ENCODE measurements at regions not wholly inside any gene's neighbourhood (a gene's known extent, or its start where the extent isn't known, plus 50 kb on each side); places are given as distances from the start of the nearest gene placed in this dataset.
"Not testable (repeated sequence)": the region's sequence is repeated elsewhere in the genome, so short reads cannot be mapped to it uniquely, and the experiment has no call there.

- no peak for DNase-seq
These were observed 374.1 kb upstream of the CITED2 start for GRCh38 chr6:139748353-139749146.

GRCh38 chr6:139747154-139747553, 372.7 kb upstream of the CITED2 start:
- no peak for DNase-seq

- no peak for DNase-seq
These were observed 370.4 kb upstream of the CITED2 start for GRCh38 chr6:139744891-139745290.

- DNase-seq = no peak
These were observed 369.4 kb upstream of the CITED2 start for GRCh38 chr6:139743664-139744437.

GRCh38 chr6:139742671-139743070, 368.2 kb upstream of the CITED2 start:
- no peak for DNase-seq

GRCh38 chr6:139738801-139739455, 364.5 kb upstream of the CITED2 start:
- DNase-seq = no peak

- DNase-seq = no peak
These were observed 362.0 kb upstream of the CITED2 start for GRCh38 chr6:139736325-139736906.

- DNase-seq = no peak
These were observed 358.0 kb upstream of the CITED2 start for GRCh38 chr6:139732451-139732850.

GRCh38 chr6:139730340-139730974, 356.0 kb upstream of the CITED2 start:
- no peak for DNase-seq

GRCh38 chr6:139728876-139729427, 354.5 kb upstream of the CITED2 start:
- DNase-seq = no peak

GRCh38 chr6:139726272-139726671, 351.8 kb upstream of the CITED2 start:
- DNase-seq = not testable (repeated sequence)

GRCh38 chr6:139722530-139722929, 348.1 kb upstream of the CITED2 start:
- DNase-seq = no peak

GRCh38 chr6:139721954-139722353, 347.5 kb upstream of the CITED2 start:
- DNase-seq = no peak

GRCh38 chr6:139713900-139714506, 339.6 kb upstream of the CITED2 start:
- DNase-seq = no peak

GRCh38 chr6:139713424-139713823, 339.0 kb upstream of the CITED2 start:
- DNase-seq = no peak

GRCh38 chr6:139712830-139713229, 338.4 kb upstream of the CITED2 start:
- DNase-seq = no peak

GRCh38 chr6:139711804-139712585, 337.5 kb upstream of the CITED2 start:
- no peak for DNase-seq

GRCh38 chr6:139710556-139710955, 336.1 kb upstream of the CITED2 start:
- no peak for DNase-seq

GRCh38 chr6:139708337-139709199, 334.1 kb upstream of the CITED2 start:
- no peak for DNase-seq

GRCh38 chr6:139706912-139707311, 332.5 kb upstream of the CITED2 start:
- no peak for DNase-seq

All from activated T-cell treated with anti-CD3 and anti-CD28 coated beads, Interleukin-2, amount 50 U/mL, for 48 hours (primary cell).